Endothelial cell of umbilical vein (primary cell): ENCODE measurements at regions not wholly inside any gene's neighbourhood (a gene's known extent, or its start where the extent isn't known, plus 50 kb on each side); places are given as distances from the start of the nearest gene placed in this dataset.

ENCODE experiments used
- BruUV-seq: library from RNA; stranded (reverse); fragments of 400-500 nt; replicated peaks from 2 replicates; lab custom pipeline; 2021; lab: Mats Ljungman, UMichigan
- CTCF ChIA-PET: fragments of 300-600, 350-600 bp; sonication (Branson Sonifier 250); formaldehyde crosslinking; loops from one replicate; lab custom pipeline; 2021; ENCODE audit warnings: antibody characterized with exemption, inconsistent platforms; lab: Charles Lee
- POLR2A ChIA-PET: fragments of 300-600, 350-600 bp; sonication (Branson Sonifier 250); formaldehyde crosslinking; loops from one replicate; lab custom pipeline; 2021; ENCODE audit warnings: antibody characterized with exemption, inconsistent platforms; lab: Charles Lee
- DNase-seq: peaks from one replicate; pipeline ENCODE4 v3.0.0-alpha.2; 2011; ENCODE audit warnings: low read depth, low spot score
- FAIRE-seq: peaks from 2 replicates; lab custom pipeline; 2011; peaks lifted over from hg19 to GRCh38; lab: Jason Lieb, UNC
- H2AFZ ChIP-seq: 2 replicates; pipeline ENCODE4 v1.6.0; 2012; ENCODE audit warnings: low read depth, low read length, control low read depth, inconsistent platforms
- H3K27ac ChIP-seq: 2 replicates; pipeline ENCODE4 v1.5.1; 2011; ENCODE audit warnings: low read depth, mild to moderate bottlenecking, control low read depth, low read length, moderate library complexity; ENCODE audit not compliant: insufficient read depth
- H3K27me3 ChIP-seq, 2 experiments: 2 replicates each; pipeline versions ENCODE4 v1.6.0 to v1.6.1; 2011; ENCODE audit warnings: low read length in 2 of 2, mixed read lengths in 1 of 2; ENCODE audit not compliant: control insufficient read depth in 2 of 2, insufficient read depth in 2 of 2
- H3K36me3 ChIP-seq, 2 experiments: 2 replicates in 1 of 2; 3 replicates in 1 of 2; pipeline ENCODE4 v1.5.1; 2011; ENCODE audit warnings: low read length in 2 of 2, mild to moderate bottlenecking in 1 of 2, moderate library complexity in 1 of 2; ENCODE audit not compliant: control insufficient read depth in 2 of 2, insufficient read depth in 2 of 2; ENCODE audit errors: extremely low read depth in 1 of 2
- H3K4me1 ChIP-seq: 3 replicates; pipeline ENCODE4 v1.5.1; 2011; ENCODE audit warnings: mild to moderate bottlenecking, low read length; ENCODE audit not compliant: control insufficient read depth, insufficient read depth; ENCODE audit errors: extremely low read depth
- H3K4me2 ChIP-seq: 2 replicates; pipeline ENCODE4 v1.6.1; 2011; ENCODE audit warnings: low read length, control low read depth, mixed read lengths; ENCODE audit not compliant: insufficient read depth
- H3K4me3 ChIP-seq, 3 experiments: fragments of 200-600 bp in 1 of 3; sonication (generic), shearing (Covaris generic) in 1 of 3; replicated peaks in 1 of 3; 2 replicates each; pipeline ENCODE4 v1.5.1; 2011 to 2016; ENCODE audit warnings: control low read depth in 3 of 3, low read length in 3 of 3, mild to moderate bottlenecking in 2 of 3, inconsistent platforms in 1 of 3, low read depth in 1 of 3, moderate library complexity in 1 of 3; ENCODE audit not compliant: insufficient read depth in 1 of 3
- H3K79me2 ChIP-seq: 2 replicates; pipeline ENCODE4 v1.6.0; 2012; ENCODE audit warnings: low read length, inconsistent platforms; ENCODE audit not compliant: control insufficient read depth, insufficient read depth
- H3K9ac ChIP-seq: replicated peaks from 2 replicates; pipeline ENCODE3; 2011; ENCODE audit warnings: low read length, control low read depth; ENCODE audit not compliant: insufficient read depth; ENCODE audit errors: extremely low read depth
- H3K9me1 ChIP-seq: replicated peaks from 3 replicates; pipeline ENCODE4 v1.6.0; 2011; ENCODE audit warnings: mild to moderate bottlenecking, low read length; ENCODE audit not compliant: control insufficient read depth, insufficient read depth; ENCODE audit errors: extremely low read depth
- H3K9me3 ChIP-seq: replicated peaks from 2 replicates; pipeline ENCODE4 v1.5.1; 2012; ENCODE audit warnings: low read length, inconsistent platforms; ENCODE audit not compliant: control insufficient read depth, insufficient read depth
- H4K20me1 ChIP-seq: replicated peaks from 2 replicates; pipeline ENCODE3; 2011; ENCODE audit warnings: mild to moderate bottlenecking, low read length; ENCODE audit not compliant: control insufficient read depth, insufficient read depth; ENCODE audit errors: extremely low read depth
- CTCF ChIP-seq, 2 donors: IDR thresholded peaks; 1 replicate in 1 of 2; 2 replicates in 1 of 2; pipeline ENCODE4 v1.5.1; 2011; ENCODE audit warnings: low read length in 2 of 2, mild to moderate bottlenecking in 2 of 2, moderate library complexity in 2 of 2, control low read depth in 1 of 2, inconsistent platforms in 1 of 2, low read depth in 1 of 2; ENCODE audit not compliant: insufficient read depth in 1 of 2; ENCODE audit errors: extremely low read depth in 1 of 2
- EZH2 ChIP-seq: IDR thresholded peaks from 2 replicates; pipeline ENCODE4 v1.6.1; 2012; ENCODE audit warnings: borderline replicate concordance, low read depth, mild to moderate bottlenecking, moderate library complexity, low read length, inconsistent platforms; ENCODE audit not compliant: severe bottlenecking
- FOS ChIP-seq: IDR thresholded peaks from 2 replicates; pipeline ENCODE4 v1.6.1; 2011; ENCODE audit warnings: mild to moderate bottlenecking, low read length, moderate library complexity, borderline replicate concordance; ENCODE audit not compliant: insufficient read depth
- GATA2 ChIP-seq: IDR thresholded peaks from 2 replicates; pipeline ENCODE4 v1.7.0; 2011; ENCODE audit warnings: low read depth, mild to moderate bottlenecking, moderate library complexity, mixed read lengths, low read length; ENCODE audit not compliant: insufficient read length, insufficient read depth
- JUN ChIP-seq: IDR thresholded peaks from 2 replicates; pipeline ENCODE4 v1.6.1; 2011; ENCODE audit warnings: borderline replicate concordance, low read depth; ENCODE audit not compliant: insufficient read length, insufficient read depth
- MAX ChIP-seq: IDR thresholded peaks from 2 replicates; pipeline ENCODE4 v1.6.1; 2011; ENCODE audit not compliant: insufficient read depth, insufficient read length
- MYC ChIP-seq: IDR thresholded peaks from one replicate; pipeline ENCODE4 v1.6.1; 2011; ENCODE audit warnings: mild to moderate bottlenecking, low read depth, low read length
- POLR2A ChIP-seq: IDR thresholded peaks from 2 replicates; pipeline ENCODE4 v1.6.1; 2012; ENCODE audit warnings: low read depth, mild to moderate bottlenecking, control low read depth, low read length
- POLR2AphosphoS5 ChIP-seq: IDR thresholded peaks from 2 replicates; pipeline ENCODE4 v1.6.1; 2012; ENCODE audit warnings: low read depth, mild to moderate bottlenecking, control low read depth, low read length, moderate library complexity; ENCODE audit not compliant: insufficient read depth
- dilution Hi-C: fragments of 300-500 bp; cut with MboI; formaldehyde crosslinking; loops from one replicate; pipeline ENCODE4 v1.15.0; 2019; ENCODE audit warnings: low sequenced_read_pairs; ENCODE audit not compliant: extremely low pct_ligation_motif_present
- intact Hi-C: fragments of 100-400 bp; cut with micrococcal nuclease; formaldehyde crosslinking; loops from one replicate; pipeline ENCODE4 v1.10.0; 2022

- H3K4me3 ChIP-seq, result no peak overlapping the region
- H4K20me1 ChIP-seq, result no peaks in the 10 kb centered on the region
- H3K79me2 ChIP-seq, result no peaks in the 10 kb centered on the region
- dilution Hi-C loops, result no loop called here
- TF ChIP-seq EZH2 (no peak), GATA2 (no peak), POLR2AphosphoS5 (no peak), CTCF (IDR thresholded peaks at IDR 0.05; ENCODE audit: extremely low read depth in 1 of 2, insufficient read depth in 1 of 2, low read depth in 1 of 2, low read length in 2 of 2) (no peak), FOS (no peak), POLR2A (no peak), JUN (no peak), MAX (no peak), MYC (no peak)
- FAIRE-seq (no peak), DNase-seq (no peak)
- no peaks in the 10 kb centered on the region for H3K9me1 ChIP-seq
- H3K27me3 ChIP-seq, result no peaks in the 10 kb centered on the region
- no peak overlapping the region for H3K9ac ChIP-seq
- no peaks in the 10 kb centered on the region for H3K9me3 ChIP-seq
- H3K4me1 ChIP-seq, result no peaks in the 10 kb centered on the region
- BruUV-seq, result no TSS peak
- ChIA-PET CTCF (no interaction called here), POLR2A (no interaction called here)
- intact Hi-C loops, result no loop called here
- H3K36me3 ChIP-seq, result no peaks in the 10 kb centered on the region
- H2AFZ ChIP-seq, result no peak overlapping the region
- H3K4me2 ChIP-seq, result no peak overlapping the region
- H3K27ac ChIP-seq, result no peak overlapping the region
Measured at GRCh38 chr2:58852905-58853304, 611.8 kb upstream of the FANCL start.
